SK-N-SH (cell line): ENCODE measurements at regions not wholly inside any gene's neighbourhood (a gene's known extent, or its start where the extent isn't known, plus 50 kb on each side); places are given as distances from the start of the nearest gene placed in this dataset.
A peak's percentile ranks its signal among the peaks of the same experiment; 100 is the strongest.

Source experiments
- CTCF ChIA-PET: fragments of 300-600, 350-600 bp; formaldehyde crosslinking; extraction: SDS; loops from one replicate; lab custom pipeline; 2021; lab: Yijun Ruan, JAX
- POLR2A ChIA-PET: fragments of 350-600 bp; sonication (Branson Sonifier 250); formaldehyde crosslinking; extraction: SDS; loops from one replicate; lab custom pipeline; 2020; ENCODE audit warnings: antibody characterized with exemption, inconsistent platforms; lab: Yijun Ruan, JAX
- DNase-seq: peaks from one replicate; pipeline ENCODE4 v3.0.0; 2012
- H2AFZ ChIP-seq: fragments of 200-600 bp; sonication (generic); 2 replicates; pipeline ENCODE4 v1.8.1; 2016; ENCODE audit warnings: antibody characterized with exemption, mild to moderate bottlenecking, low read depth
- H3F3A ChIP-seq: fragments of 200-600 bp; sonication (generic); replicated peaks from 2 replicates; pipeline ENCODE3; 2016; ENCODE audit warnings: antibody characterized with exemption, mild to moderate bottlenecking; ENCODE audit not compliant: insufficient read depth
- H3K27ac ChIP-seq, 2 experiments: fragments of 200-500 bp in 1 of 2; fragments of 200-600 bp in 1 of 2; sonication (Bioruptor generic) in 1 of 2; sonication (generic), shearing (Covaris generic) in 1 of 2; 2 replicates each; pipeline versions ENCODE4 v1.5.1 to v1.6.1; 2014 to 2016; ENCODE audit warnings: low read depth in 2 of 2, inconsistent platforms in 1 of 2, low read length in 1 of 2, mild to moderate bottlenecking in 1 of 2, mixed read lengths in 1 of 2
- H3K27me3 ChIP-seq: fragments of 200-600 bp; sonication (generic), shearing (Covaris generic); 2 replicates; pipeline ENCODE4 v1.6.1; 2016; ENCODE audit warnings: mixed run types; ENCODE audit not compliant: insufficient read depth
- H3K36me3 ChIP-seq, 2 experiments: fragments of 200-500 bp in 1 of 2; fragments of 200-600 bp in 1 of 2; sonication (Bioruptor generic) in 1 of 2; sonication (generic) in 1 of 2; replicated peaks in 1 of 2; 2 replicates each; pipeline versions ENCODE3 to v1.5.1; 2014 to 2016; ENCODE audit warnings: low read length in 1 of 2, mild to moderate bottlenecking in 1 of 2; ENCODE audit not compliant: insufficient read depth in 2 of 2, control insufficient read depth in 1 of 2
- H3K4me1 ChIP-seq, 2 experiments: fragments of 200-500 bp in 1 of 2; fragments of 200-600 bp in 1 of 2; sonication (Bioruptor generic) in 1 of 2; sonication (generic), shearing (Covaris generic) in 1 of 2; 2 replicates each; pipeline versions ENCODE4 v1.5.1 to v1.6.1; 2014 to 2016; ENCODE audit warnings: low read depth in 1 of 2, low read length in 1 of 2, mixed run types in 1 of 2; ENCODE audit not compliant: insufficient read depth in 2 of 2, control insufficient read depth in 1 of 2
- H3K4me2 ChIP-seq: fragments of 200-600 bp; sonication (generic), shearing (Covaris generic); 2 replicates; pipeline ENCODE4 v1.6.1; 2017; ENCODE audit warnings: mixed run types
- H3K4me3 ChIP-seq, 2 experiments: fragments of 200-500 bp in 1 of 2; fragments of 200-600 bp in 1 of 2; sonication (Bioruptor generic) in 1 of 2; sonication (generic), shearing (Covaris generic) in 1 of 2; 2 replicates each; pipeline versions ENCODE4 v1.5.1 to v1.8.1; 2014 to 2016; ENCODE audit warnings: low read depth in 2 of 2, inconsistent platforms in 1 of 2, low read length in 1 of 2, mild to moderate bottlenecking in 1 of 2, mixed read lengths in 1 of 2, moderate library complexity in 1 of 2
- H3K79me2 ChIP-seq: fragments of 200-600 bp; sonication (generic); 2 replicates; pipeline ENCODE4 v1.8.1; 2017; ENCODE audit warnings: mild to moderate bottlenecking; ENCODE audit not compliant: insufficient read depth
- H3K9ac ChIP-seq: fragments of 200-600 bp; sonication (generic); 2 replicates; pipeline ENCODE4 v1.6.1; 2017; ENCODE audit warnings: mixed run types
- H3K9me2 ChIP-seq: fragments of 200-600 bp; sonication (generic); 2 replicates; pipeline ENCODE4 v1.6.1; 2017; ENCODE audit warnings: mixed run types
- H3K9me3 ChIP-seq: fragments of 200-600 bp; sonication (generic); 2 replicates; pipeline ENCODE4 v1.6.1; 2017; ENCODE audit warnings: mixed run types, mild to moderate bottlenecking, moderate library complexity
- H4K20me1 ChIP-seq: fragments of 200-600 bp; sonication (generic); 2 replicates; pipeline ENCODE4 v1.6.1; 2017; ENCODE audit warnings: mild to moderate bottlenecking, mixed run types; ENCODE audit not compliant: insufficient read depth
- CTCF ChIP-seq: fragments of 200-600 bp; sonication (generic); IDR thresholded peaks from 2 replicates; pipeline ENCODE4 v1.6.1; 2017; ENCODE audit warnings: antibody characterized with exemption, mild to moderate bottlenecking, moderate library complexity
- ELF1 ChIP-seq: IDR thresholded peaks from 2 replicates; pipeline ENCODE4 v1.4.0; 2012
- FOSL2 ChIP-seq: IDR thresholded peaks from 2 replicates; pipeline ENCODE4 v1.4.0; 2012; ENCODE audit warnings: low read depth, mild to moderate bottlenecking, moderate library complexity, borderline replicate concordance
- FOXJ3 ChIP-seq: sonication (generic); formaldehyde crosslinking; IDR thresholded peaks from 2 replicates; pipeline ENCODE4 v1.5.1; 2020; ENCODE audit warnings: mild to moderate bottlenecking, missing genetic modification reagents
- GABPA ChIP-seq: IDR thresholded peaks from 2 replicates; pipeline ENCODE4 v1.4.0; 2012; ENCODE audit warnings: low read depth, mild to moderate bottlenecking
- IRF3 ChIP-seq: fragments of 150-350 bp; IDR thresholded peaks from 2 replicates; pipeline ENCODE4 v1.6.1; 2016; ENCODE audit warnings: mild to moderate bottlenecking, low read depth, low read length
- MAX ChIP-seq: IDR thresholded peaks from 2 replicates; pipeline ENCODE4 v1.4.0; 2012; ENCODE audit warnings: low read depth
- MEF2A ChIP-seq: IDR thresholded peaks from 2 replicates; pipeline ENCODE4 v1.4.0; 2012; ENCODE audit warnings: low read depth, borderline replicate concordance
- PBX3 ChIP-seq: IDR thresholded peaks from 2 replicates; pipeline ENCODE4; 2012
- RAD21 ChIP-seq: IDR thresholded peaks from 2 replicates; pipeline ENCODE4 v1.6.1; 2012; ENCODE audit warnings: mild to moderate bottlenecking, low read length
- REST ChIP-seq: IDR thresholded peaks from 2 replicates; pipeline ENCODE4 v1.6.1; 2012; ENCODE audit warnings: mild to moderate bottlenecking, low read depth, low read length, moderate library complexity
- RFX5 ChIP-seq: IDR thresholded peaks from 2 replicates; pipeline ENCODE4 v1.6.1; 2012; ENCODE audit warnings: mild to moderate bottlenecking, improper control_type of control experiment, low read length
- SIN3A ChIP-seq: IDR thresholded peaks from 2 replicates; pipeline ENCODE4 v1.6.1; 2012; ENCODE audit warnings: low read depth, mild to moderate bottlenecking, low read length, moderate library complexity, borderline replicate concordance
- TAF1 ChIP-seq: IDR thresholded peaks from 2 replicates; pipeline ENCODE4 v1.6.1; 2012; ENCODE audit warnings: low read depth, mild to moderate bottlenecking, low read length, moderate library complexity, borderline replicate concordance
- TEAD4 ChIP-seq: IDR thresholded peaks from 2 replicates; pipeline ENCODE4 v1.4.0; 2012; ENCODE audit warnings: mild to moderate bottlenecking, borderline replicate concordance; ENCODE audit not compliant: insufficient read depth
- USF1 ChIP-seq: IDR thresholded peaks from 2 replicates; pipeline ENCODE4 v1.4.0; 2012; ENCODE audit warnings: low read depth, borderline replicate concordance
- USF2 ChIP-seq: fragments of 150-350 bp; IDR thresholded peaks from 2 replicates; pipeline ENCODE4 v1.6.1; 2017; ENCODE audit warnings: antibody characterized with exemption, low read length, low read depth, borderline replicate concordance
- WGBS: methylation state at CpG from one replicate; pipeline ENCODE4 v1.1.6; 2017; ENCODE audit warnings: low lambda C conversion rate; 5-methylcytosine and 5-hydroxymethylcytosine counted together

- Histone ChIP-seq H4K20me1 (no peaks in the 10 kb centered on the region), H3K36me3 (no peaks in the 10 kb centered on the region), H3F3A (no peaks in the 10 kb centered on the region), H3K4me1 (no peaks in the 10 kb centered on the region), H2AFZ (no peak overlapping the region), H3K79me2 (no peaks in the 10 kb centered on the region), H3K9ac (no peak overlapping the region), H3K4me2 (no peak overlapping the region), H3K9me2 (no peaks in the 10 kb centered on the region), H3K27ac (no peak overlapping the region), H3K4me3 (no peak overlapping the region), H3K9me3 (no peaks in the 10 kb centered on the region), H3K27me3 (no peaks in the 10 kb centered on the region)
- ChIA-PET POLR2A (no interaction called here), CTCF (no interaction called here)
- TF ChIP-seq SIN3A (no peak), USF1 (no peak), FOXJ3 (CRISPR knock-in tag) (no peak), USF2 (no peak)
- no peak for DNase-seq
- WGBS, result 16% methylated on average over 2 of the region's 2 CpGs
Measured at GRCh38 chr6:85000001-85000400, 235.6 kb upstream of the TBX18 start.

GRCh38 chr6:84998223-84998622 is 233.8 kb upstream of the TBX18 start:
- no peaks in the 10 kb centered on the region for H3K9me2 ChIP-seq
- no peak overlapping the region for H3K27ac ChIP-seq
- ChIA-PET CTCF (no interaction called here), POLR2A (no interaction called here)
- H3K9ac ChIP-seq, result no peak overlapping the region
- H3K4me3 ChIP-seq, result no peak overlapping the region
- H3K9me3 ChIP-seq, result no peaks in the 10 kb centered on the region
- no peaks in the 10 kb centered on the region for H3K36me3 ChIP-seq
- H2AFZ ChIP-seq, result no peak overlapping the region
- 9% methylated on average over 1 of the region's 1 CpG for WGBS
- H3K79me2 ChIP-seq, result no peaks in the 10 kb centered on the region
- H3F3A ChIP-seq, result no peaks in the 10 kb centered on the region
- peak; percentile 1 for DNase-seq
- no peaks in the 10 kb centered on the region for H3K27me3 ChIP-seq
- H3K4me2 ChIP-seq, result no peak overlapping the region
- H3K4me1 ChIP-seq, result no peaks in the 10 kb centered on the region
- H4K20me1 ChIP-seq, result no peaks in the 10 kb centered on the region
- TF ChIP-seq REST, result no peak
- TF ChIP-seq ELF1, result no peak
- no peak for TF ChIP-seq MEF2A
- TF ChIP-seq USF2, result no peak
- TF ChIP-seq TEAD4, result no peak
- TF ChIP-seq IRF3, result no peak
- TF ChIP-seq TAF1, result no peak
- TF ChIP-seq RAD21, result no peak
- TF ChIP-seq PBX3, result no peak
- TF ChIP-seq RFX5, result no peak
- no peak for TF ChIP-seq MAX
- TF ChIP-seq CTCF, result no peak
- no peak for TF ChIP-seq FOSL2
- no peak for TF ChIP-seq GABPA
